Endothelial cell (in vitro differentiated cells): ENCODE measurements at regions not wholly inside any gene's neighbourhood (a gene's known extent, or its start where the extent isn't known, plus 50 kb on each side); places are given as distances from the start of the nearest gene placed in this dataset.

Experiments used
- DNase-seq: peaks from one replicate; pipeline ENCODE4 v3.0.0; 2021; ENCODE audit warnings: low spot score
- H3K27ac Mint-ChIP-seq: one replicate; pipeline ENCODE4 v1.8.0; 2021; ENCODE audit warnings: mixed read lengths, inconsistent platforms; ENCODE audit not compliant: unreplicated experiment
- H3K27me3 Mint-ChIP-seq: one replicate; pipeline ENCODE4 v1.8.0; 2021; ENCODE audit warnings: mild to moderate bottlenecking, moderate library complexity, mixed read lengths, inconsistent platforms; ENCODE audit not compliant: unreplicated experiment
- H3K36me3 Mint-ChIP-seq: one replicate; pipeline ENCODE4 v1.8.0; 2021; ENCODE audit warnings: mild to moderate bottlenecking, low read depth, mixed read lengths, inconsistent platforms; ENCODE audit not compliant: unreplicated experiment
- H3K4me1 Mint-ChIP-seq: one replicate; pipeline ENCODE4 v1.8.0; 2021; ENCODE audit warnings: mild to moderate bottlenecking, mixed read lengths, inconsistent platforms; ENCODE audit not compliant: unreplicated experiment
- H3K4me3 Mint-ChIP-seq: one replicate; pipeline ENCODE4 v1.8.0; 2021; ENCODE audit warnings: mild to moderate bottlenecking, mixed read lengths, inconsistent platforms; ENCODE audit not compliant: unreplicated experiment
- H3K9me3 Mint-ChIP-seq: one replicate; pipeline ENCODE4 v1.8.0; 2021; ENCODE audit warnings: mixed read lengths, inconsistent platforms; ENCODE audit not compliant: unreplicated experiment
- TF ChIP-seq, protein P1 (sequence below): fragments of 200-600 bp; sonication (generic); IDR thresholded peaks from one replicate; pipeline ENCODE4 v1.5.0; 2021; ENCODE audit warnings: antibody characterized with exemption; ENCODE audit not compliant: unreplicated experiment

DNA sequence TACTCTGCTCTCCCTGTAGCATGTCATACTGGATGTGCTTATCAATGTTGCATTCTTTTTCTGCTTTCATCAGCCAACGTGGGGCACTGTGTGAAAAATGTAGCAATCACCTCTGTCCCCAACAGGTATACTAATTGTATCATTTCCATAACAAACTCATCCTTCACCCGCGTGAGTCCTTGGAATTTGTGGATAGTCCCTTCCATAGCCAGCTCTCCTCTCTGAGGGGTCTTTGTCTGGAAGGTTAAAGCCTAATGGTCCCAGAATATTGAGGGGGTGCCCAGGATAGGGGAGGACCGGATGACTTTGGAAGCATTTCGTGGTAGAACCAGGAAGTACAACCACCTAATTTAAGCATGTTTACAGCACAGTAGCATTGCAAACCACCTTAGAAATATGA is 124.6 kb downstream of the FOXB1 start:
- Mint-ChIP-seq H3K9me3 (no peaks in the 10 kb centered on the region), H3K4me3 (no peak overlapping the region), H3K36me3 (no peaks in the 10 kb centered on the region), H3K4me1 (peaks cover 17% of the 10 kb centered on the region), H3K27ac (no peak overlapping the region), H3K27me3 (no peaks in the 10 kb centered on the region)
- no peak for DNase-seq
- TF ChIP-seq, protein P1, sequence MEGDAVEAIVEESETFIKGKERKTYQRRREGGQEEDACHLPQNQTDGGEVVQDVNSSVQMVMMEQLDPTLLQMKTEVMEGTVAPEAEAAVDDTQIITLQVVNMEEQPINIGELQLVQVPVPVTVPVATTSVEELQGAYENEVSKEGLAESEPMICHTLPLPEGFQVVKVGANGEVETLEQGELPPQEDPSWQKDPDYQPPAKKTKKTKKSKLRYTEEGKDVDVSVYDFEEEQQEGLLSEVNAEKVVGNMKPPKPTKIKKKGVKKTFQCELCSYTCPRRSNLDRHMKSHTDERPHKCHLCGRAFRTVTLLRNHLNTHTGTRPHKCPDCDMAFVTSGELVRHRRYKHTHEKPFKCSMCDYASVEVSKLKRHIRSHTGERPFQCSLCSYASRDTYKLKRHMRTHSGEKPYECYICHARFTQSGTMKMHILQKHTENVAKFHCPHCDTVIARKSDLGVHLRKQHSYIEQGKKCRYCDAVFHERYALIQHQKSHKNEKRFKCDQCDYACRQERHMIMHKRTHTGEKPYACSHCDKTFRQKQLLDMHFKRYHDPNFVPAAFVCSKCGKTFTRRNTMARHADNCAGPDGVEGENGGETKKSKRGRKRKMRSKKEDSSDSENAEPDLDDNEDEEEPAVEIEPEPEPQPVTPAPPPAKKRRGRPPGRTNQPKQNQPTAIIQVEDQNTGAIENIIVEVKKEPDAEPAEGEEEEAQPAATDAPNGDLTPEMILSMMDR, result no peak

DNA sequence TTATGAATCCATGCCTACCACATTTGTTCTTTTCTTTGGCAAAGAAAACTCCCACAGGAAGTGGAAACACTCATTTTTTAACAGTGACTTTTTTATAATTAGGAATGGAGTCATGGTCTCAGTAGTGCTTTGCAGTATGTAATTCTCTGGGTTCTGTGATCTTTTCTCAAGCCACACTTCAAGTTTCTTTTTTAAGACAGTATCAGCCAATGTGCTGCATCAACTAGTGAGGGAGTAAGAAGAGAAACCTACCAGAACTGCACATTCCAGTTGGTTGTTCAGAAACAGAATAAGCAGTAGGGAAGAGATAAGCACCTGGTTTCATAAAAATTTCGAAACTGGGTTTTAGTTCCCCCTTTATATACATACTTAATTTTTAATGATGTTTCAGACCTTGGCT is 126.3 kb downstream of the FOXB1 start:
- Mint-ChIP-seq H3K4me1 (peaks cover 15% of the 10 kb centered on the region), H3K4me3 (no peak overlapping the region), H3K27me3 (no peaks in the 10 kb centered on the region), H3K36me3 (no peaks in the 10 kb centered on the region), H3K9me3 (no peaks in the 10 kb centered on the region), H3K27ac (no peak overlapping the region)
- no peak for DNase-seq
- TF ChIP-seq, protein P1, result no peak

DNA sequence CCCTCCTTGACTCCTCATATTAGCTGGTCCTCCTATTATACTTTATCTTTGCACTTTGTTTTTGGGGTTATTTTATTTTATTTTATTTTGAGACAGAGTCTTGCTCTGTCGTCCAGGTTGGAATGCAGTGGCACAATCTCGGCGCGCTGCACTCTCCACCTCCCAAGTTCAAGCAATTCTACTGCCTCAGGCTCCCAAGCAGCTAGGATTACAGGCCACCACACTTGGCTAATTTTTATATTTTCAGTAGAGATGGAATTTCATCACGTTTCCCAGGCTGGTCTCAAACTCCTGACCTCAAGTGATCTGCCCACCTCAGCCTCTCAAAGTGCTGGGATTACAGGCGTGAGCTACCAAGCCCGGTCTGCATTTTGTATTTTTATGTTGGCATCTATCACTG is 126.7 kb downstream of the FOXB1 start:
- Mint-ChIP-seq H3K4me1 (peaks cover 13% of the 10 kb centered on the region), H3K4me3 (no peak overlapping the region), H3K9me3 (no peaks in the 10 kb centered on the region)

DNA sequence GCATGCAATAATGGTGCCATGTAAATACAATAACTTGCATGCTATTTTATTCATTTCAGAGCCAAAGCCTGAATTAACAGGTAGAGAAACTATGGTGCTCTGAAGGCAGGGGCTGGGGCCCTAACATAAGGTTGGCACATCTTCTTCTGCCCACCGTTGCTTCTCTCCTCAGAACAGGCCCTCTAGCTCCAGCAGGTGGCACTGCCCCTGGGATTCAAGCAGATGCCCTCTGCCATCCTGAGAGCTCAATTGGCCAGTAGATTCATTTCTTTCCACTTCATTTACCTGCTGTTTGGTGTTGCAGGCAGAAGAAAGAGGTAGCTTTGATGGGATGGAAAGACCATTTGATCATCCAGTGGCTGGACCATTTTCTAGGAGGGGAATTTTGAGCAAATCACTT is 130.5 kb downstream of the FOXB1 start:
- Mint-ChIP-seq H3K36me3 (no peaks in the 10 kb centered on the region), H3K4me1 (peaks cover 5% of the 10 kb centered on the region), H3K27me3 (no peaks in the 10 kb centered on the region), H3K27ac (no peak overlapping the region), H3K9me3 (no peaks in the 10 kb centered on the region), H3K4me3 (no peak overlapping the region)
- DNase-seq, result no peak
- TF ChIP-seq, protein P1, result no peak

More for the DNA sequence above, 126.7 kb downstream of the FOXB1 start:
- Mint-ChIP-seq H3K27ac (no peak overlapping the region), H3K27me3 (no peaks in the 10 kb centered on the region), H3K36me3 (no peaks in the 10 kb centered on the region)
- DNase-seq, result no peak
- TF ChIP-seq, protein P1, result no peak

DNA sequence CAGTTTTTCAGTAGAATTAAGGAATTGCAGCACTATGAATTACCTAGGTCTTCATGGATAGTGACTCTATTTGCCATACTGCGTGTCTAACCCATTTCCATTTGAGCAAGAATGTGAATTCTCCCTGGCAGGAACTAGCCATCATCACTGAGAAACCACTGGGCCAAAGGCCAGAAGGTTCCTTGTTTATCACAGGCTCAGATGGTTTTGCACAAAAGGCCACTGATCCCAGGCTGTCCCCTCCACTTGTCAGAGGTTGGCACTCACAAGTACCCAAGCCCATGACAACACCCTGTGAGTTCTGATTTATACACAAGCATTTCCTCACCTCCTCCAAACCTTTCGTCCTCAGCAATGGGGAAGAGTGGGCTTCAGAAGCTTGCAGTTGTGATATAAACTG is 131.8 kb downstream of the FOXB1 start:
- Mint-ChIP-seq H3K4me3 (no peak overlapping the region), H3K9me3 (no peaks in the 10 kb centered on the region), H3K27ac (no peak overlapping the region), H3K4me1 (peaks cover 5% of the 10 kb centered on the region), H3K27me3 (no peaks in the 10 kb centered on the region), H3K36me3 (no peaks in the 10 kb centered on the region)
- DNase-seq, result no peak
- TF ChIP-seq, protein P1, result no peak
